ENCODE measurements at regions not wholly inside any gene's neighbourhood (a gene's known extent, or its start where the extent isn't known, plus 50 kb on each side); places are given as distances from the start of the nearest gene placed in this dataset.

GRCh38 chr6:14266266-14266665 is 148.7 kb downstream of the CD83 start:
- TF ChIP-seq CTCF (IDR thresholded peaks at IDR 0.05), result no peak
- peaks cover 0 to 20% of the 10 kb centered on the region in 2 donors for H3K9me3 ChIP-seq

GRCh38 chr6:14267885-14268660 is 150.5 kb downstream of the CD83 start:
- Histone ChIP-seq H3K9me3 (peaks cover 0 to 14% of the 10 kb centered on the region in 2 donors), H3K4me1 (peaks cover 0 to 3% of the 10 kb centered on the region in 2 donors), H3K4me3 (no peak overlapping the region), H3K27me3 (no peaks in the 10 kb centered on the region), H3K36me3 (no peaks in the 10 kb centered on the region), H3K27ac (no peak overlapping the region)
- DNase-seq (ENCODE audit: low spot score), result no peak
- no peak for TF ChIP-seq CTCF (IDR thresholded peaks at IDR 0.05)

More at GRCh38 chr6:14266266-14266665, 148.7 kb downstream of the CD83 start:
- Histone ChIP-seq H3K4me1 (peaks cover 0 to 3% of the 10 kb centered on the region in 2 donors), H3K36me3 (no peaks in the 10 kb centered on the region), H3K4me3 (no peak overlapping the region), H3K27ac (no peak overlapping the region), H3K27me3 (no peaks in the 10 kb centered on the region)
- DNase-seq (ENCODE audit: low spot score), result no peak

- Histone ChIP-seq H3K4me3 (no peak overlapping the region), H3K27ac (no peak overlapping the region), H3K36me3 (no peaks in the 10 kb centered on the region), H3K9me3 (peaks cover 0 to 2% of the 10 kb centered on the region in 2 donors), H3K27me3 (no peaks in the 10 kb centered on the region), H3K4me1 (peaks cover 0 to 3% of the 10 kb centered on the region in 2 donors)
- DNase-seq (ENCODE audit: low spot score), result no peak
- TF ChIP-seq CTCF (IDR thresholded peaks at IDR 0.05), result no peak
Measured at GRCh38 chr6:14269436-14269835, 151.9 kb downstream of the CD83 start.

GRCh38 chr6:14270142-14270893 is 152.7 kb downstream of the CD83 start:
- H3K27ac ChIP-seq, result no peak overlapping the region
- no peak for TF ChIP-seq CTCF (IDR thresholded peaks at IDR 0.05)
- H3K4me1 ChIP-seq, result peaks cover 0 to 10% of the 10 kb centered on the region in 2 donors
- no peak overlapping the region for H3K4me3 ChIP-seq
- DNase-seq (ENCODE audit: low spot score), result no peak
- no peaks in the 10 kb centered on the region for H3K36me3 ChIP-seq
- no peaks in the 10 kb centered on the region for H3K9me3 ChIP-seq
- H3K27me3 ChIP-seq, result no peaks in the 10 kb centered on the region

GRCh38 chr6:14270925-14271788 is 153.6 kb downstream of the CD83 start:
- Histone ChIP-seq H3K4me1 (peaks cover 0 to 19% of the 10 kb centered on the region in 2 donors), H3K4me3 (no peak overlapping the region), H3K27ac (no peak overlapping the region), H3K36me3 (no peaks in the 10 kb centered on the region), H3K27me3 (no peaks in the 10 kb centered on the region), H3K9me3 (no peaks in the 10 kb centered on the region)
- DNase-seq (ENCODE audit: low spot score), result no peak
- TF ChIP-seq CTCF (IDR thresholded peaks at IDR 0.05), result no peak

All from right atrium auricular region (tissue), 2 donors.